Neural crest cell (in vitro differentiated cells): ENCODE measurements at regions not wholly inside any gene's neighbourhood (a gene's known extent, or its start where the extent isn't known, plus 50 kb on each side); places are given as distances from the start of the nearest gene placed in this dataset.

ENCODE experiments used
- DNase-seq: peaks from one replicate; pipeline ENCODE4 v3.0.0; 2021; ENCODE audit warnings: low read depth, mixed read lengths, low spot score
- H3K27ac Mint-ChIP-seq: one replicate; pipeline ENCODE4 v1.8.0; 2021; ENCODE audit warnings: mild to moderate bottlenecking, mixed read lengths; ENCODE audit not compliant: unreplicated experiment
- H3K27me3 Mint-ChIP-seq: 2 replicates; pipeline ENCODE4 v1.8.0; 2021; ENCODE audit warnings: low read depth, mild to moderate bottlenecking, mixed read lengths
- H3K36me3 Mint-ChIP-seq: 2 replicates; pipeline ENCODE4 v1.8.0; 2021; ENCODE audit warnings: low read depth, mild to moderate bottlenecking, mixed read lengths
- H3K4me1 Mint-ChIP-seq: 2 replicates; pipeline ENCODE4 v1.8.0; 2021; ENCODE audit warnings: mixed read lengths
- H3K4me3 Mint-ChIP-seq: one replicate; pipeline ENCODE4 v1.8.0; 2021; ENCODE audit warnings: mild to moderate bottlenecking, mixed read lengths
- H3K9me3 Mint-ChIP-seq: 2 replicates; pipeline ENCODE4 v1.8.0; 2021; ENCODE audit warnings: mixed read lengths
- CTCF ChIP-seq: fragments of 200-600 bp; sonication (generic); conservative IDR thresholded peaks from 2 replicates; pipeline ENCODE4 v1.5.0; 2021; ENCODE audit warnings: antibody characterized with exemption, mild to moderate bottlenecking

GRCh38 chr3:181929501-181929900 is 217.8 kb downstream of the SOX2 start:
- Mint-ChIP-seq H3K4me3 (no peak overlapping the region), H3K27ac (no peak overlapping the region), H3K9me3 (peaks cover 16% of the 10 kb centered on the region), H3K4me1 (peaks cover 3% of the 10 kb centered on the region), H3K36me3 (peaks cover 14% of the 10 kb centered on the region), H3K27me3 (no peaks in the 10 kb centered on the region)
- no peak for DNase-seq
- TF ChIP-seq CTCF, result no peak

DNA sequence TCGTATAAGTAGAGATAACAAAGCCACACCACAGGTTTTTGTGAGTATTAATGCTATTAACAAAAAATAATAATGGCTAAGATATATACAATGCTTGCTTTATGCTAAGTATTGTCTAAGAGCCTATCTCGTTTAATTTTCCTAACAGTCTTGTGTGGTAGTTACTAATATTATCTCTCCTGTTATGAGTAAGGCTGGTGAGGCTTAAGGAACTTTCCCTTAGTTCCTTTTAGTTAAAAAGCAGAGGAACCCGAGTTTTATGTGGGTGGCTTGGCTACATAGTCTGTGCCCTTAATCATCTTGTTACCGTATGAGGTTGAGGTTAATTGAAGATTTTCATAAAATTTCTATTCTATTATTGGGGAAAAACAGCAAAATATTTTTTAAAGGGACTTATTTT is 218.4 kb downstream of the SOX2 start:
- peaks cover 14% of the 10 kb centered on the region for H3K36me3 Mint-ChIP-seq
- peaks cover 3% of the 10 kb centered on the region for H3K4me1 Mint-ChIP-seq
- no peak for DNase-seq
- TF ChIP-seq CTCF, result no peak
- peaks cover 14% of the 10 kb centered on the region for H3K9me3 Mint-ChIP-seq
- H3K27me3 Mint-ChIP-seq, result no peaks in the 10 kb centered on the region
- H3K27ac Mint-ChIP-seq, result no peak overlapping the region
- H3K4me3 Mint-ChIP-seq, result no peak overlapping the region

DNA sequence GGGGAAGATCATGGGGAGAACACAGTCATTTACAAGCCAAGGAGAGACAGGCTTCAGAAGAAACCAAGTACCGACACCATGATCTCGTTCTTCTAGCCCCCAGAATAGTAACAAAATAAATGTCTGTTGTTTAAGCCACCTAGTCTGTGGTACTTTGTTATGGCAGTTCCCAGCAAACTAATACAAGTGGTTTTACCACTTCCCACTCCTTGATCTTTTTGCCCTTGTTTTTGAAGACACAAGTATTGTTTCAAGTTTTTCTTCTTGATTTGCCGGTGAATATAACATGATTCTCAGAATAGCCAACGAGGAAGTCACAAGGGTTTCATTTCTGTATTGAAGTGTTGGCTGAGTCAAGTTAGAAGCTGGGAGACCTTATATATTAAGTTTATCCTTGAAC is 220.3 kb downstream of the SOX2 start:
- TF ChIP-seq CTCF, result no peak
- Mint-ChIP-seq H3K4me1 (peaks cover 3% of the 10 kb centered on the region), H3K9me3 (peaks cover 13% of the 10 kb centered on the region), H3K4me3 (no peak overlapping the region), H3K27ac (no peak overlapping the region), H3K36me3 (peaks cover 12% of the 10 kb centered on the region), H3K27me3 (no peaks in the 10 kb centered on the region)
- DNase-seq, result no peak

- Mint-ChIP-seq H3K9me3 (peaks cover 9% of the 10 kb centered on the region), H3K4me3 (no peak overlapping the region), H3K4me1 (peaks cover 3% of the 10 kb centered on the region), H3K27me3 (no peaks in the 10 kb centered on the region), H3K36me3 (peaks cover 8% of the 10 kb centered on the region), H3K27ac (no peak overlapping the region)
- TF ChIP-seq CTCF, result no peak
- DNase-seq, result no peak
These were observed 221.4 kb downstream of the SOX2 start for GRCh38 chr3:181933052-181933618.

DNA sequence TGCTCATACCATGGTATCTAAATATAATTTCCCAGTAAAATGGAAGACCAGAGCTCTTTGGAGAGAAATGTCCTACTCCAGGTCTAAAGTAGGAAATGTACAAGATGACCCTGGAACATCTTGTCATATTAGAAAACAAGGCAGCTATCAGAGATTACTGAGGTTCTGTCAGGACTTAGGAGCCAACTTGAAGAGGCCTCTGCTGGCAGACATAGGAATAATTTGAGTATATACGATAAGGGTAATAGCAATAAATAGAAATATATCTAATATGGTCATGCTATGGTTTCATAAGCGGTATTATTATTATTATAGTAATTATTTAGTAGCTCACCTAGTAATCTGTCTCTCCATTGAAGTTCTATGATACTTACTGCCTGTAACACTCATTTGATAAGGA is 224.2 kb downstream of the SOX2 start:
- DNase-seq, result no peak
- Mint-ChIP-seq H3K4me1 (peaks cover 15% of the 10 kb centered on the region), H3K27me3 (no peaks in the 10 kb centered on the region), H3K4me3 (no peak overlapping the region), H3K9me3 (peaks cover 7% of the 10 kb centered on the region), H3K27ac (no peak overlapping the region), H3K36me3 (no peaks in the 10 kb centered on the region)
- TF ChIP-seq CTCF, result no peak
